Small intestine (tissue), 7 donors: ENCODE measurements at regions not wholly inside any gene's neighbourhood (a gene's known extent, or its start where the extent isn't known, plus 50 kb on each side); places are given as distances from the start of the nearest gene placed in this dataset.
"Not testable (repeated sequence)": the region's sequence is repeated elsewhere in the genome, so short reads cannot be mapped to it uniquely, and the experiment has no call there.

Experiments used
- DNase-seq, 2 donors: peaks; one replicate each; pipeline versions ENCODE4 v3.0.0 to v3.0.0-alpha.2; 2013
- FAIRE-seq: peaks from 2 replicates; lab custom pipeline; 2012; peaks lifted over from hg19 to GRCh38; lab: Jason Lieb, UNC
- H3K27ac ChIP-seq, 3 donors: one replicate each; pipeline ENCODE4 v1.5.1; 2013; ENCODE audit warnings: low read length in 2 of 3, mild to moderate bottlenecking in 2 of 3, control low read depth in 1 of 3, inconsistent platforms in 1 of 3, low read depth in 1 of 3, moderate library complexity in 1 of 3
- H3K27me3 ChIP-seq, 3 donors: one replicate each; pipeline ENCODE4 v1.6.1; 2013; ENCODE audit warnings: low read length in 3 of 3, inconsistent platforms in 1 of 3; ENCODE audit not compliant: control insufficient read depth in 3 of 3, insufficient read depth in 3 of 3
- H3K36me3 ChIP-seq, 3 donors: one replicate each; pipeline ENCODE4 v1.6.1; 2013; ENCODE audit warnings: low read length in 3 of 3, inconsistent platforms in 1 of 3, low read depth in 1 of 3, mild to moderate bottlenecking in 1 of 3, moderate library complexity in 1 of 3; ENCODE audit not compliant: control insufficient read depth in 3 of 3, insufficient read depth in 2 of 3
- H3K4me1 ChIP-seq, 3 donors: one replicate each; pipeline ENCODE4 v1.6.1; 2013; ENCODE audit warnings: low read length in 2 of 3, inconsistent platforms in 1 of 3, low read depth in 1 of 3, mild to moderate bottlenecking in 1 of 3, moderate library complexity in 1 of 3; ENCODE audit not compliant: control insufficient read depth in 3 of 3, insufficient read depth in 2 of 3
- H3K4me3 ChIP-seq, 3 donors: one replicate each; pipeline ENCODE4 v1.5.1; 2013; ENCODE audit warnings: low read length in 3 of 3, control low read depth in 1 of 3, inconsistent platforms in 1 of 3, low read depth in 1 of 3, mild to moderate bottlenecking in 1 of 3, moderate library complexity in 1 of 3
- H3K9me3 ChIP-seq, 2 donors: one replicate each; pipeline ENCODE4 v1.6.1; 2013; ENCODE audit warnings: low read depth in 1 of 2, low read length in 1 of 2; ENCODE audit not compliant: control insufficient read depth in 2 of 2, insufficient read depth in 1 of 2
- WGBS, 3 donors: extraction: QIAGEN DNeasy Blood & Tissue Kit; methylation state at CpG; one replicate each; pipeline ENCODE4 v1.1.7; 2013; 5-methylcytosine and 5-hydroxymethylcytosine counted together
- donor health status: healthy with polysubstance abuse.
- donor health status: control.
- donor health status: control.
- donor health status: Bipolar disorder and iron deficiency.
- donor health status: healthy.

DNA sequence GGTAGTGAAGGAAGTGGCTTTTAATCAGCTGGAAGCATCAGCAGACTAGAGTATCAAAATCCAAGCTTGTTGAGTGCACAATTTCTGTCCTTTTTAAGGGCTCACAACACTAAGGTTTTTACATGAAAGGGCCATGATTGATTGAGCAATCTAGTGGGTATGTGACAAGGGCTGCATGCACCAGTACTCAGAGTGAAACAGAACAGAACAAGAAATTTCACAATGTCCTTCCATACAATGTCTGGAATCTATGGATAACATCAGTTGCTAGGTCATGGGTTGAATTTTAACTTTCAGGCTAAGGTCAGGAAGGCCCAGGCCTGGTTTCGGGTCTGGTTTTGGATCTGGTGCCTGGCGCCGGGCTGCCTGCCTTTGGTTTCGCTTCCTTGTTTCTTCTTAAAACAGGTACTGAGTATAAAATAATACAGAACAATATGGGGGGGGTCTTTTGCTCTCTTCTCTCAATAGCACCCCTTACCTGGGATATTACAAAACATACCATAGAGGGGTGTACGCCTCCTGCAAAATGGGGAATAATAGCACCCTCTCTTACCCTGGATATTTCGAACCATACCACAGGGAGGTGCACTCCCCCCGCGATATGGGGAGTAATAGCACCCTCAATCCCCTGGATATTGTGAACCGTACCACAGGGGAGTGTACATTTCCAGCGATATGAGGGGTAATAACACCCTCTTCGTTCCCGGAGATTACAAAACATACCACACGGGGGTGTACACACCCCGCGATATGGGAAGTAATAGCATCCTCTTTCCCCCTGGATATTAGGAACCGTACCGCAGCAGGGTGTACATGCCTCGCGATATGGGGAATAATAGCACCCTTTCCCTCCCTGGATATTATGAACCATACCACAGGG lies 59.4 kb upstream of the CEACAM21 start:
- H3K9me3 ChIP-seq, H3K4me3 ChIP-seq, H3K27ac ChIP-seq, H3K4me1 ChIP-seq, DNase-seq, H3K36me3 ChIP-seq, FAIRE-seq: not testable (repeated sequence)
- WGBS, 3 donors: 54 to 57% (median 56%) methylated on average over 19 of the region's 19 CpGs
- peaks cover 0 to 40% (median 0%) of the 10 kb centered on the region in 3 donors for H3K27me3 ChIP-seq

DNA sequence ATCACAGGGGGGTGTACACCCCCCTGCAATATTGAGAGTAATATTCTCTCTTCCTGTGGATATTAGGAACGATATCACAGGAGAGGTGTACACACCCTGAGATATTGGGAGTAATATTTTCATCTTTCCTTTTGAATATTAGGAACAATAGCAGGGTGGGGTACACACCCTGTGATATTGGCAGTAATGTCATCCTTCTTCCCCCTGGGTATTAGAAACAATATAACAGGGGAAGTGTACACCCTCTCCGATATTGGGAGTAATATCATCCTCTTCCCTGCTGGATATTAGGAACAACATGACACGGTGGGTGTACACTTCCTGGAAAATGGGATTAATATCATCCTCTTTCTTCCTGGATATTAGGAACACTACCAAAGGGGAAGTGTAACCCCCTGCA lies 57.8 kb upstream of the CEACAM21 start:
- H3K27ac ChIP-seq: no peak overlapping the region
- no peaks in the 10 kb centered on the region for H3K36me3 ChIP-seq
- no peaks in the 10 kb centered on the region for H3K4me1 ChIP-seq
- WGBS, 3 donors: 63 to 71% (median 70%) methylated on average over 3 of the region's 3 CpGs
- DNase-seq: no peak
- H3K27me3 ChIP-seq: peaks cover 0 to 50% (median 0%) of the 10 kb centered on the region in 3 donors
- H3K4me3 ChIP-seq: no peak overlapping the region
- no peaks in the 10 kb centered on the region for H3K9me3 ChIP-seq
- no peak for FAIRE-seq

DNA sequence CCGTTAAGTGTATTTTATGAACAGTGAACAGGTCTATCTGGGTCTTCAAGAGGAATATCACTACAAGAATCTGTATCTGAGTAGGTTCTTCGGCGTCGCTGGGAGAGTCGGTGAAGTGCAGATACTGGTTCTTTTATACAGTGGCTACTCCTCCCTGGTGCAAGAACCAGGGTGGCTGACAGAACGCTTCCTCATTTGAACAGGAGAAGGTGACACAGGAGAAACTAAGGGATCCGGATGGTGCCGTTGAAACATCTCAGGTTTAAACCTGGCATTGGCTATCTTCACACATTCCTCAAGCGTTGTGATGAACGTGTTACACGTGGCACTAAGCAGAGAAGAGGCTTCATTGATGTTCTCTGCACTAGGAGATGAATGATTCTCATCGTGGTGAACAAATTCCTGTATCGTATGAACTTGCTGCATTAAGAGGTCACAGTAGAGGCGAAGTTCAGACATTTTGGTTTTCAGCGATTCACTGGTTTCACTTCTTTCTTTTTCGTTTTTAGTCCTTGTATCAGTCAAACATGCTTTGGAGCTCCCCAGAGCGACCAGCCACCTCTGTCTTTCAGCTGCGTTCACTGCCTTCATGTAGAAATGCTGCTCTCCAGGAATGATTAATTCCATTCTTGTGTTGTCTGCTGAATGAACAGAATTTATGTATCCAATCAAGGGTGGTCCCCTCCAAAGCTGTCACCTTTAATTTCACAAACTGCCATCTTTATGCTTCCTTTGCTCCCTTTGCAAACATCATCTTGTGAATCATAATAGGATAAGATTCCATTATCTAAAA lies 54.6 kb upstream of the CEACAM21 start:
- WGBS, 3 donors: 43 to 48% (median 46%) methylated on average over 18 of the region's 18 CpGs
- H3K4me3 ChIP-seq: peak overlapping the region in 2 of 3 donors; percentile 21 to 31
- H3K27me3 ChIP-seq: peaks cover 0 to 41% (median under 1%) of the 10 kb centered on the region in 3 donors

DNA sequence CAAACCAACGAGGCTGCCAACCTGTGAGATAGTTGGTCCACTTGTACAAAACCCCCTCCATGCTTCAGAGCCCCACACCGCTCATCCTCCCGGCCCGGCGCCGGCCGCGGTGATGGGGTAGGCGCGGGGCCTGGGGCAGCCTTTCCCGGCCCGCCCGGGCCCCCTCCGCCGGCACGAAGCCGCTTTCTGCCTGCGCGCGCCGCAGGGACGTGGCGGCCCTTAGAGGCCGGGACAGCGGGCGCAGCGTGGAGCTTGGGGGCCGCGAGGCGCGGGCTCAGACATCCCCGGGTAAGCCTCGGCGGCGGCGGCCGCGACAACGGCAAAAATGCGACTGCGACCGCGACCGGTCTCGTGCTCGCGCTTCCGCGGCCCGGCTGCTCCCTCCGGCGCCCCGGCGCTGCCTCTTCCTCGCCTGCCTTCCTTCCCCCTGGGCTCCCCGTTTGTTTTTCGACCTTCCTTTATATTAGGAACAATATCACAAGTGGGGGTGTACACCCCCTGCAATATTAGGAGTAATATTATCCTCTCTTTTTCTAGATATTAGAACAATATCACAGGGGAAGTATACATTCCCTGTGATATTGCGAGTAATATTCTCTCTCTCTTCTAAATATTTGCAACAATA lies 53.9 kb upstream of the CEACAM21 start:
- Histone ChIP-seq H3K9me3 (no peaks in the 10 kb centered on the region), H3K27ac (peak overlapping the region in 2 of 3 donors; percentile 61 to 83), H3K4me3 (peak overlapping the region in 2 of 3 donors; percentile 21 to 31), H3K27me3 (peaks cover 0 to 37% (median 2%) of the 10 kb centered on the region in 3 donors), H3K4me1 (no peaks in the 10 kb centered on the region), H3K36me3 (no peaks in the 10 kb centered on the region)
- peak in 1 of 2 donors; percentile 16 for DNase-seq
- no peak for FAIRE-seq
- WGBS, 3 donors: 2 to 7% (median 2%) methylated on average over 44 to 58 of the region's 58 CpGs

More for the DNA sequence above, 54.6 kb upstream of the CEACAM21 start:
- not testable (repeated sequence) for H3K36me3 ChIP-seq, DNase-seq, H3K9me3 ChIP-seq, FAIRE-seq, H3K4me1 ChIP-seq
- H3K27ac ChIP-seq: peak overlapping the region in 1 of 3 donors; percentile 83

DNA sequence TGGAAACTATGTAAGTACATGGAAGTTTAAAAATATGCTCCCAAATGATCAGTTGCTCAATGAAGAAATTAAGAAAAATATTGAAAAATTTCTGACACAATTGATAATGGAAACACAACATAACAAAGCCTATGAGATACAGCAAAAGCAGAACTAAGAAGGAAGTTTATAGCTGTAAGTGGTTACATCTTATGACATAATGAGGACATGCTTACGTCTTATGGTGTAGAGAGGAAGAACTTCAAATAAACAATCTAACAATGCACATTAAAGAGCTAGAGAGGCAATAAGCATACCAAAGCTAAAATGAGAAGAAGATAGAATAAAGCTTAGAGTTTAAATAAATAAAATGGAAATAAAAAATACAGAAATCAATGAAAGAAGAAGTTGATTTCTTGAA lies 50.0 kb upstream of the CEACAM21 start:
- DNase-seq (no peak), FAIRE-seq (no peak)
- 42 to 80% (median 59%) methylated on average over 1 of the region's 1 CpG for WGBS, 3 donors
- no peaks in the 10 kb centered on the region for H3K4me1 ChIP-seq
- H3K9me3 ChIP-seq: no peaks in the 10 kb centered on the region
- no peak overlapping the region for H3K27ac ChIP-seq
- H3K27me3 ChIP-seq: peaks cover 0 to 42% (median 2%) of the 10 kb centered on the region in 3 donors
- no peak overlapping the region for H3K4me3 ChIP-seq
- H3K36me3 ChIP-seq: no peaks in the 10 kb centered on the region
